ENCODE measurements at regions not wholly inside any gene's neighbourhood (a gene's known extent, or its start where the extent isn't known, plus 50 kb on each side); places are given as distances from the start of the nearest gene placed in this dataset.

DNA sequence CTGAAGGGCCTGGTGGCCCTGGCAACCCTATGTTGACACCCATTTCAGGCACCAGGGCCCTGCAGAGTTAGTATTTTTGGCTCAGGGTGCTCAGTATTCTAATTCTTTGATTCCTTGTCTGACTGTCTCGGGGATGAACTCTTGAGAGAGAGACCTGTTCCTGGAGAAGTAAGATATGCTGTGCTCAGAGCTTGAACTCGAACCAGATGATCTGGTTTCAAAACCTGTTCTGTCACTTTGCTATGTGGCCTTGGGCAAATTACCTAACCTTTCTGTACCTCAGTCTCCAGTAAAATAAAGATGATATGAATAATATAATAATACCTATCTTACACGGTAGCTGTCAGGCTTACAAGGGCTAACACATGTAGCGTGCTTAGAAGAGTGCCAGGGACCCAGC is 294.2 kb downstream of the DYSF start:
- Histone ChIP-seq H3K9me3 (ENCODE audit: low read length) (no peaks in the 10 kb centered on the region), H3K27ac (ENCODE audit: low read length) (no peak overlapping the region), H4K20me1 (ENCODE audit: insufficient read depth) (no peaks in the 10 kb centered on the region)

DNA sequence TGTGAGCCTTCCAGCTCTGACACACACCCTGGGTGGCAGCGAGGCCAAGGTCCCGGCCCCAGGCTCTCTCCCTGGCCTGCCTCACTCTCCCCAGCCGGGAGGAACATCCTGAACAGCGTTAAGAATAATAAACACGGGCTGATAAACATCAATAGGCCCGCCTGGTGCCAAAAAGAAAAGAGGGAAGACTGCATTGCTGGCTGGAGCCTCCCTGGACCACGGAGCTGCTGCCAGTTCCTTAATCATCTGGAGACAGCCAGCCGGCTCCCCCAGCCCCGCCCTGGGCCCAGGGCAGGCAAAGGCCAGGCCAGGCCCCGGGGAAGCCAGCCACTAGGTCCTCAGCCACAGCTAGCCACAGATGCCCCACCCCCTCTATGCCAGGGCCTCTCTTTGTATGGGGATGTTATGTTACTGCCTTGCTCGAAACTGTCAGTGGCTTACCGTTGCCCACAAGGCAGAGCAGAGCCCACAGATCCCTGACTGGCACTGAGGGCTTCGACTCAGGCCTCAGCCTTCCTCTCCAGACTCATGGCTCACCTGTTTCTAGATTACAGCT is 293.7 kb downstream of the DYSF start:
- Histone ChIP-seq H3K27me3 (ENCODE audit: insufficient read depth, low read depth, low read length) (no peaks in the 10 kb centered on the region), H4K20me1 (ENCODE audit: insufficient read depth) (no peaks in the 10 kb centered on the region), H3K4me3 (ENCODE audit: low read length) (no peak overlapping the region), H3K36me3 (ENCODE audit: insufficient read depth, low read length) (no peaks in the 10 kb centered on the region), H2AFZ (ENCODE audit: low read depth, low read length) (no peak overlapping the region), H3K9me3 (ENCODE audit: low read length) (no peaks in the 10 kb centered on the region), H3F3A (ENCODE audit: insufficient read depth, low read length, poor library complexity, severe bottlenecking) (no peaks in the 10 kb centered on the region), H3K27ac (ENCODE audit: low read length) (no peak overlapping the region), H3K4me2 (ENCODE audit: low read length) (no peak overlapping the region), H3K9ac (ENCODE audit: low read length) (no peak overlapping the region), H3K79me2 (replicated peaks; ENCODE audit: insufficient read depth, low read length) (no peaks in the 10 kb centered on the region), H3K9me2 (ENCODE audit: insufficient read depth, low read length) (no peaks in the 10 kb centered on the region)
- TF ChIP-seq POLR2AphosphoS5 (IDR thresholded peaks at IDR 0.05) (no peak), SMC3 (conservative IDR thresholded peaks at IDR 0.05; ENCODE audit: poor library complexity) (no peak), MXI1 (conservative IDR thresholded peaks at IDR 0.05; ENCODE audit: poor library complexity, severe bottlenecking) (no peak), EZH2 (IDR thresholded peaks at IDR 0.05; ENCODE audit: borderline replicate concordance, insufficient read depth, low read length, poor library complexity, severe bottlenecking) (no peak), EP300 (conservative IDR thresholded peaks at IDR 0.05; ENCODE audit: poor library complexity, severe bottlenecking) (no peak), TAF1 (IDR thresholded peaks at IDR 0.05; ENCODE audit: low read depth) (no peak), RAD21 (conservative IDR thresholded peaks at IDR 0.05) (no peak), REST (IDR thresholded peaks at IDR 0.05; ENCODE audit: borderline replicate concordance) (no peak)

More for the DNA sequence above, 294.2 kb downstream of the DYSF start:
- Histone ChIP-seq H3K9ac (ENCODE audit: low read length) (no peak overlapping the region), H3K4me2 (ENCODE audit: low read length) (no peak overlapping the region), H3F3A (ENCODE audit: insufficient read depth, low read length, poor library complexity, severe bottlenecking) (no peaks in the 10 kb centered on the region), H3K9me2 (ENCODE audit: insufficient read depth, low read length) (no peaks in the 10 kb centered on the region), H3K4me3 (ENCODE audit: low read length) (no peak overlapping the region), H3K36me3 (ENCODE audit: insufficient read depth, low read length) (no peaks in the 10 kb centered on the region), H2AFZ (ENCODE audit: low read depth, low read length) (no peak overlapping the region), H3K79me2 (replicated peaks; ENCODE audit: insufficient read depth, low read length) (no peaks in the 10 kb centered on the region), H3K27me3 (ENCODE audit: insufficient read depth, low read depth, low read length) (no peaks in the 10 kb centered on the region)
- TF ChIP-seq RAD21 (conservative IDR thresholded peaks at IDR 0.05), result no peak
- TF ChIP-seq REST (IDR thresholded peaks at IDR 0.05; ENCODE audit: borderline replicate concordance), result no peak
- TF ChIP-seq SMC3 (conservative IDR thresholded peaks at IDR 0.05; ENCODE audit: poor library complexity), result no peak
- TF ChIP-seq EP300 (conservative IDR thresholded peaks at IDR 0.05; ENCODE audit: poor library complexity, severe bottlenecking), result no peak
- no peak for TF ChIP-seq POLR2AphosphoS5 (IDR thresholded peaks at IDR 0.05)
- TF ChIP-seq CTCF (IDR thresholded peaks at IDR 0.05; ENCODE audit: poor library complexity, severe bottlenecking), result no peak
- no peak for TF ChIP-seq TAF1 (IDR thresholded peaks at IDR 0.05; ENCODE audit: low read depth)
- no peak for TF ChIP-seq EZH2 (IDR thresholded peaks at IDR 0.05; ENCODE audit: borderline replicate concordance, insufficient read depth, low read length, poor library complexity, severe bottlenecking)
- no peak for TF ChIP-seq MXI1 (conservative IDR thresholded peaks at IDR 0.05; ENCODE audit: poor library complexity, severe bottlenecking)

All from neural cell (in vitro differentiated cells).